Hematopoietic multipotent progenitor cell treated with erythropoietin and hydrocortisone succinate and interleukin-3 and kit ligand, for 6 days (in vitro differentiated cells): ENCODE measurements at regions not wholly inside any gene's neighbourhood (a gene's known extent, or its start where the extent isn't known, plus 50 kb on each side); places are given as distances from the start of the nearest gene placed in this dataset.

Experiments used
- DNase-seq: peaks from one replicate; pipeline ENCODE4 v3.0.0-alpha.2; 2015

DNA sequence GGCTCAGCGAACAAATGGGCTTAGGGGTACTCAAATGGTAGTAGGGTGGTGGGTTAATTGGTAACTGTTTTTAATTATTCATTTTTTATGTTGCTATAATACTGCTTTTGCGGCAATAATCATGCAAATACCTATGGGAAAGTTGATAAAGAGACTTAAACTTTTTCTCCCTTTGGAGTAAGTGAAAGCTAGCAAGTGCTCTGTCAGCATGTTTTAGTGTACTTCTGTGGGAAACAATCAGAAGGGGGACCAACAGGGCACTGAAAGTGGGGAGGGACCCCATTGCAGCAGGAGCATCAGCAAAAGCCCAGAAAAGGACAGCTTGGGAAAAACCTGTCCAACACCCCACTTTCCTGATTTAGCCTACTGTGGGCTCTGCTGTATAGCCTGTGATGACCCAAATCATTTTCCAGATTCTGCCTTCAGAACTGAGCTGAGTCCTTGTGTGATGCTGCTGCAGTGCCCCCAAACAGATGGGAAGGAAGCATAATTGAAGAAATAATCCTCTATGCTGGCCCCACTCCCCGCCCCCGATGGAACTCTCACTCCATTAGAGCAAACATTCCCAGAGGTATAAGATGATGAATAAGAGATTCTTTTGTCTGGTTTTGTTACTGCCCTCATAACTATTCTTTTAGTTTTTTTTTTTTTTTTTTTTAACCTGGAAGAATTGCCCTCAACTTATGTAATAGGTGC, 322.8 kb downstream of the CD83 start:
- no peak for DNase-seq

DNA sequence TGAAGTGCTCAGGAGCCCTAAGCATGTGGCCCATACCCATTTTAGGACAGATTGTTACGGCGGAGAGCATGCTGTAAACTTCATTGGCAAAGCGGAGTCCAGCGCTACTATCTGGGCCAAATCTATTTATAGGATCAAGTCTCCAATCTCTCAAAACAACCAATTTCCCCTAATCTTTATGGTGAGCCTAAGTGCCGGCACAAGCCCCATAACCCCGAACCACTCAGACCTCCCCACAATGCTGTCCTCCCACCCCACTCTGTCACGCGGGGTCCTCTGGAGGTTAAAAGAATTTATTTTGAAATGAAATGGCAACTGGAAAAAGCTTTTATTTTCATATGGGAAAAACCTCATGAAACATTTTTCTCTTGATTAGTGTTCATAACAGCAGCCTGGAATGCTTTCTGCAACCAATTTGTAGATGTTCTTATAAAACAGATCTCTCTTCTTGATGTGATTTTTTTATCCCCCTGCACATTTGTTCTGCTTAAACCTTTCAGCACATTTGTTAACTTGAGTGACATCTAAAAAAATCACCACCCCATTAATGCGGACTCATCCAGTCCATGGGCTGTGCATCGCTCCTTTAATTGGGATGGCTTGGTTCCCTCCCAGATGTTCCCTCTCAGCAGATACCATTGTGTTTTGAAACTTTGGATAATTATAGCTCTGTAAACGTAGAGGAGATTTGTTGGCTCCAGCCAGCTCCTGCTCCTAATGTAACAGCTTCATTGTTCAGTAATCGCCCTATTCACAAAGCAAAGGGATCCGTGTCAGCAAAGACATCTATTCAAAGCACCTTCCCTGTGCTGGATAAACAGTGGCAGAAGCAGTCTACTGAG, 323.6 kb downstream of the CD83 start:
- DNase-seq: no peak

DNA sequence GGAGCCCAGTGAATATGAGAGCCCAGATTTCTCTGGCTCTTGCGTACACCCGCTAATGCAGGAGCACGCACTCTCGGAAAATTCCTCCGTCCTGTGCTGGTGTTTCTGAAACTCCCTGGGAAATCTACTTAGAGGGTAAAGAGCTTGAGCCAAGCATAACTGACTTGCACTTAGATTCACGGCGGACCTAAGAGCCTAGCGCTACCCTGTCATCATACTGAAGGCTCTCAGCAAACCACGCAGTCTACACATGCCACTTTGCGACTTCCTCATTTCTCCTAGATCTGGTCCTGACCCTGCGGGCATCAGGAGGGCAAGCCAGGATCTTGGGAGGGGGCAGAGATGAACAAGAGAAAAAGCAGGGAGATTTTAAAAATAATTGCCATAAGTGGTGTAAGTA, 324.7 kb downstream of the CD83 start:
- peak; percentile 64 for DNase-seq

DNA sequence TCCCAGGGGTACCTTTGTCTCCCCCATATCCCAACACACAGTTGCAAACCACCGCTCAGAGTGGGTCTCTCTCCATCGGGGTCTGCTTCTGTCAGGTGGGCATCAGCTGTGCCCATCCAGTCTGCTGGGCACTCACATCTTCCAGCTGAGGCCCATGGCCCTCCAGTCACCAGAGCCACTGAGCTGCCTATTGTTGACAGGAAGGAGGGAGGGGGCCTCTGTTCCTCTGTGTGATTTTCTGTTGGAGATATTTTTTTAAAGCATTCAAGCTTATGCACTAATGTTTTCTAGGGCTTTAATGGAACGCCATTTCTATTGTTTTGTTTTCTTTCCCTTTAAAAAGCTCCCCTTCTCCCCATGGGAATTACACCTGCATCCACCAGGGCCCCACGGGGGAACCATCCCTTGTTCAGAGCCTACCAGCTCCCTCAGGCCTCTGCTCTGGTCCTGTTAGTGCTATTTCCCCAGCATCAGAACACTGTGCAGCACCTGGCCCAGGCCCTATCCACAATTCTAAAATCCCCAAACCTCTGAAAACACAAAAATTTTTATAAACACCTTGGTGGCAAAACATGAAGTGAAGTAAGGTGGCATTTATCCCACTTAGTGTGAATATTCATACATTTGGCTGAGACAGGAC, 326.2 kb downstream of the CD83 start:
- no peak for DNase-seq

DNA sequence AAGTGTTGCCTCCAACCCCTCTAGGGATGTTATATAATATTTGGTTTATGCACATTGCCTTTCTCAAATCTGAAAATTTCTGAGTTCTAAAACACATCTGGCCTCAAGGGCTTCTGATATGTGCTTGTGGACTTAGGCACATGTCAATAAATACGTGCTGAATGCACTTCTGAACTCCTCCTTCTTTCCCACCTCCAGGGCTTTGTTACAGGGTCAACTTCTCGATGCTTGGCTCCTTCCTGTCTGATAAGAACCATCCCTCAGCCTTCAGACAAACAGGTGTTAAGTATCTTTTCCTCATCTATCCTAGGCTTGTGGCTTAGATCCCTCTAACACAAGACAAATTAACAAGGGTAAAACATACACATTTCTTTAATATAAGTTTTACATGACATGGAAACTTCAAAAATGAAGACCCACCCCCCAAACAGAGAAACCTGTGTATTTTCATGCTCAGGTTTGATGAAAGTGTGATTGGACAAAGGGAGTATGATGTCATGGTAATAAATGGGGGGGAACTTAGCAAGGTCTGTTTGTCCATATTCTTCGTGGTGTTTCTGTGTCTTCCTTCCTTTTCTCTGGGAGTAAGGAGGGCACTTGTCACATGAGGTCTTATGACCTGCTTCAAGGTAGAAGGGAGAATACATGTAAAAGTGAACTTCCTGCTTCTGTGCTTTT, 326.9 kb downstream of the CD83 start:
- no peak for DNase-seq

DNA sequence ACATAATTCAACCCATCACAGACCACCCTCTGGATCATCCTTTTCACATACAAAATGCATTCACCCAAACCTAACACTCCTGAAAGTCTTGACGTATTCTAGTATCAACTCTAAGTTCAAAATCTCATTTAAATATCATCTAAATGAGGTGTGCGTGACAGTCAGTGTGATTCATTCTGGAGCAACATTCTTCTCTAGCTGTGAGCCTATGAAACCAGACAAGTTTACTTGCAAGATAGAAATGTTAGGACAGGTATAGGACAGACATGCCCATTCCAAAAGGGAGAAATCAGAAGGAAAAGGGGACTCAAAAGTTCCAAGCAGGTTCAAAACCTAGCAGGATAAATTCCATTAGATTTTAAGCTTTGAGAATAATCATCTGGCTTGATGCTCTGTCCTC, 329.7 kb downstream of the CD83 start:
- no peak for DNase-seq

DNA sequence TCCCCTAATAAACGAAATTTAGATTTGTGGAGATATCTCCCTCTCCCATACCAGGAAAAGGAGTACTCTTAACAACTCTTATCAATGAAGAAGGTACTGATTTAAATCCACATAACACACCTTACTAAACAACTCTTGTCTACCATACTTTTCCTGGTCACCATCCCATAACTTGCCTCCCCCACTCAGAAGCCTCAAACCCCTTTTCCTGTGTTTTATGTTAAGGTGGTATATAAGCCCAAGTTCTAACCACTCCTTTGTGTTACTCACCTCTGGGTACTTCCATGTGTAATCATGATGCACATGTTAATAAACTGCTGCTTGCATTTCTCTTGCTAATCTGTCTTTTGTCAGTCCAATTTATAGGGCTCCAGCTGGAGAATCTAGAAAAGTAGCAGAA, 330.7 kb downstream of the CD83 start:
- DNase-seq: no peak

DNA sequence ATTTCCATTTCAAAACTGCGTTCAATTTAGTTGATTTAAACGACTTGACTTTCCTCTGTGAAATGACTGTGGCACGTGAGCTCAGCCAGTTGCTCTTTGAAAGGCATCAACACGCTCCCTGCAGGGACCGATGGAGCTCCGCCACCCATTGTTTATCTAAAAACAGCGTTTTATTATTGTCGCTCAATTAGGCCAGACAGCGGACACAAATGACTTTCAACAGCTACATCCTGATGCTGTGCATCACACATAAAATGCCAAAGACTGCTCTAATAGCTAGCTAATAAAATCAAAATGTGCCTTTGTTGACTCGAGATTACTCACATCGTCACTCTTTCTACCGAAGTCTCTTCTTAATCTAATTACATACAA, 332.5 kb downstream of the CD83 start:
- DNase-seq: no peak

DNA sequence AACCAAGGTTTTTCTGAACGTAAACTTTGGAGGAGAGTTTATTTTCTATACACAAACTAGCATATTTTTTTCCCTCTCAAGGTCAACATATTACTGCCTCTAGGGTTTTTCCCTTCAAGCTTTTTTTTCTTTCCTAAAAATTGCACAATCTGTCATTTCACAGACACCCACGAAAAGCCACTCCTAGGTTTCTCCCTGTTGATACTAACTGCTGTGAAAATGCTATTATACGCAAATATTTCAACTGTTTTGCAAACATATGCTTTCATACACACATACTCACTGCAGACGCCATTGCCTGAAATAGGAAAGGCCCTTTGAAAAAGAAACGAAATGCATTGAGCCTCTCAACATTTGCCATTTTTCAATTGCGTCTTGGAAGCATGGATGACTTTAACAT, 333.0 kb downstream of the CD83 start:
- no peak for DNase-seq

DNA sequence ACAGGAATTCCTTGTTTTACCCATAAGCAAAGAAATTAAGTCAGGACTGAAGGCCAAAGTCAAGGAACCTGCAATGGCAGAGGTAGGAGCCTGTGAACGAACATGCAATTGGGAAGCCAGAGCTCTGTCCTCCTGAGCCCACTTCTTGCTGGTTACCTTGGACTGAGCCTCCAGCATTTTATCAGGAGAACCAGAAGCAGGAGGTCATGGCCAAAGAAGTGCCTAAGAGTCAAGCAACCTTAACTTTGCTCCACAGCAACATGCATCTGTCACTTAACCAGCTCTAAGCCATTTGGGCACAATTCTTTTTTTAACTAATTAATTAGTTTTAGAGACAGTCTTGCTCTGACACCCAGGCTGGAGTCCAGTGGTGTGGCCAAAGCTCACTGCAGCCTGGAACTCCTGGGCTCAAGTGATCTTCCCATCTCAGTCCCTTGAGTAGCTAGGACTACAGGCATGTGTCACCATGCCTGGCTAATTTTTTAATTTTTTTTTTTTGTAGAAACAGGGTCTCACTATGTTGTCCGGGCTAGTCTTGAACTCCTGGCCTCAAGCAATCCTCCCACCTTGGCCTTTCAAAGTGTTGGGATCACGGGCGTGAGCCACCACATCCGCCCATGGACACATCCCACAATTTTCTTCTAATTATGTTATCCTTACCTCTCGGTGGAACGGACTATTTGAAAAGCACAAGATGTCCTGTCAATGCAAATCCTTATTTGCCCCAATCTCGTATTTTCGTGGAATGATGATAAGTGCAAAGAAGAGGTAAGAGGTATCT, 334.2 kb downstream of the CD83 start:
- DNase-seq: peak; percentile 38

DNA sequence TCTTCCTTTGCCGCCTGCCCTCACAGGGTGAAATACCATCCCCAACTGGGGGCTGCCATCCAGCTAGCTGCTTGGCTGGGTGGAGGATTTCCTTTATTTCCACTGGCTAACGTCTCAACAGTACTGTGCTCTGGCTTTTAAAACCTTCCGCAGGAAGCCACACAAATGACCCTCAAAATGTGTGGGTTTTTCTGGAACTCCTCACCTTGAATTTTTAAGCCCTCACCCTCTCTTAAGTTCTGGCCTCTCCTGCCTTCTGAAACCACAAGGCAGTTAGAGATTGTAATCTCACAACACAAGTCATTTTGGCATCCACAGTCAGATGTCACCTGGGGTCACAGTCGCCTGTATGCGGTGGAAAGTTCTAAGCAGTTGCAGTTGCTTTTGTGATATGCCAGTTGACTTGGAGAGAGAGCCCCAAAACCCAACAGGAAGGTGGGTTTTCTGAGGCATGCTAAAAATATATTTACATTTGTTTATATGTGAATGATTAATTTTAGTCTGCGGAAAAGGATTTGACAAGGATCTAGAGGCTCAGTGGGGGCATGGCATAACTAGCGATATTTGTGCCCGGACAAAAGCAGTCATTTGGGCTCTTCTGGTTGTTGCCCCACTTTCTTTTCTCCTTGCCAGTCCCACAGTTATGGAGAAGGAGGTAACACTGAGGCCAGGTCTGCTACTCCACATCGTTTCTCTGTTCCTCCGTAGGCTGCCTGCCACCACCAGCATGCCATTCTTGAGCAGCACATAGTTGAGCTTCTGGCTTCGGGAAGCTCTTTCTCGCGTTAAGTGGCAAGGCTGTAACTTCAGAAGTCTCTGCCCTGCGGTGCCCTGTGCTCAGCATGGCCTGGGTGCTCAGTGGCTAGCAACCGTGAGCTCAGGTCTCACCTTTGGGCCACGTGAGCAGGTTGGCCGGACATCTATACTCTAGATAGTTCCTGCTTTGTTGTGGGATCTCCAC, 335.3 kb downstream of the CD83 start:
- DNase-seq: peak; percentile 94

DNA sequence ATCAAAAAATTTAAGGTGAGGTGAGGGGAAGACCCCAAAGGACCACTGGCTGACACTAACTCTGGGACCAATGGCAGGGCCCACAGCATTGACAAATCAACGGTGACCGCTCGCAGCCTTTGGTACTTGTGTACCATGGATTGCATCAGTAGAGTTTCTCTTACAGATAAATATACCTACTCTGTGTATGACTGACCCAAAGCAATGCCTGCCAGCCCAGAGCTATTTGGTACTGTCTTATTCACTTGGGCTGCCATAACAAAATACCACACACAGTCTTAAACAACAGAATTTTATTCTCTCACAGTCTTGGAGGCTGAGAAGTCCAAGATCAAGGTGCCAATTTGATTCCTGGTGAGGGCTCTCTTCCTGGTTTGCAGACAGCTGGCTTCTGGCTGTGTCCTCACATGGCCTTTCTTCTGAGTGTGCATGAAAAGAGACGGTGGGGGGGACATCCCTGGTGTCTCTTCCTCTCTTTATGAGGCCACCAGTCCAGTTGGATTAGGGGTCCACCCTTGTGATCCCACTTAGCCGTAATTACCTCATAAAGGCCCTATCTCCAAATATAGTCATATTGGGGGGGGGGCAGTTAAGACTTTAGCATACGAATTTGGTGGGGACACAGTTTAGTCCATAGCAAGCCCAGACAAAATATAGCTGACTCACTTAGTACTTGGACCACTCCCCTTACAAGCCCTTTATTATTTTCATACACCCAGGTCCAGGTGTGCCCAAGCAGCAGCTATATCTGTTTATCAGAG, 336.3 kb downstream of the CD83 start:
- peak; percentile 23 for DNase-seq

DNA sequence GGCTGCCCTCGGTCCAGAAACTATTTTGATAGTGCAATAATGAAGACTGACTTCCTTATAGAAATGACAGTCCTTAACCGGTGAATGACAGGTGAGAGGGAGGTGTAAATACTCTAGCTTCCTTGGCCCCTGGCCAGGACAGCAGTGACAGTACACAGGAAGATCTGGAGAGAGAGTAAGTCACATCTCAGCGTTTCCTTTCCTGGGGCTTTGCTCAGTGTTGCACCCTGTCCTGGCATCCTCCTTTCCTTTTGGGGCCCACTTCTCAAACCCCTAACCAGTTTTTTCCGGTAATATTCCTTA, 336.9 kb downstream of the CD83 start:
- peak; percentile 33 for DNase-seq

DNA sequence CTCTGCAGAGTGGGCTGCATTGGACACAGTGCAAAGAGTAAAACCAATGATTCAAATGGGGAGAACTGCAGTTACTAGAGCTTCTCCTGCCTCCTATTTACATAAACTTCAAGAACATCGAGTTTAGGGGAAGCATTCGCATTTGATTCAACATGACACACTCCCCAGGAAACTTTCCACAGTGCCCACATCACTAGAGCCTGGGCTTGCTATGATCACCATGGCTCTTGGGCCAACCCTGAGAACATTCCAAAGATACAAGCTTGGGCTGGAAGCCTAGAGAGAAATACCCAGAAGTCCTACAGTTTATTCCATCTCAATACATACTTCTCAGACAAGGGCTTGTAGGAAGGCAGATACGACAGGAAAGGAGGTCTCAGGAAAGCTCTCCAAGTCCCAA, 337.9 kb downstream of the CD83 start:
- no peak for DNase-seq

DNA sequence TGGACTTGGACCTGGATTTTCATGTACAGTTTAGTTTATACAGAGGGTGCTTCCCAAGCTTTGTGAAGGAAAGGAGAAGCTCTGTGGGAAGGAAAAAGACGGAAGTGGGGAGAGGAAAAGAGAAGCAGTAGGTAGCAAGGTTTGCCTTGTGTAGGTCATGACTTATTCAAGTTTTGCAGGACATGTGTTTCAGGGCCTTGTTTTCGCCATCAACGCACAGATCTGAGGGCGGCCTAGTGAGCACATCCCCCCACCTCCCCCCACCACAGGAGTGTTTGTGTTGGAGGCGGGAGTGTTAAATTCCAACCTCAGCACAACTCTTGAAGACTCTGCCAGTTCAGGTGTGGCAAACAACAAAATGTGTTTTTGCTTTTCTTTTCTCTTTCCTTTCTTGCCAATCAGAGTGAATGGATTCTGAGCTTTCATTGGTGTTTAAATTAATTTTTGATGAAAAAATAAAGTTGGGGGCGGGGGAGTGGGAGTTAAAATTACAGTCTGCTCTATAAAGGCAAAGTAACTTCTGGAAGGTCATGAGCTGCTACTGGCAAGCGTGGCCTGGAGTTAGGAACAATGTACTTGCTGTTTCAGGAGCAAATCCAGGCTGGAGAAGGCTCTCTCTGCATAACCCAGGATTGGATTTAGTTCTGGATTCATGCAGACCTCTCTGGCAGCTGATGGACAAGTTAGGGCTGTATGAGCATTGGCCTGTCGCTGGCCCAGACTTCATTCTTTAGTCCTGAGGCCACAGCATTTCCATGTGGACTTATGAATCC, 338.5 kb downstream of the CD83 start:
- no peak for DNase-seq

DNA sequence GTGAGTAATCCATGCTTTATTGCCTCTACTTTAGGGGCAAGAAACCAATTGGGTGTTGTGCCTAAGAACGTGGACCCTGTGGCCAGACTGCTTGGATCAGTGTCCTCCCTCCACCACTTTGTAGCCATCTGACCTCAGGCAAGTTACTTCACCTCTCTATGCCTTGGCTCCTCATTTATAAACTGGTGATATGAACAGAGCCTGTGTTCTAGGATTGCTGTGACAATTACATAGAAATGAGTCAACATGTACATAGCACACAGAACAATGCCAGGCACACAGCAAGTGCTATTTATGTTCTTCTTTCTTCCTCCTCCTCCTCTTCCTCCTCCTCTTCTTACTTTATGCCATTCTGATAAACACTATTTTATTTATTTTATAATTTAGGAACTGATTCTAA, 339.4 kb downstream of the CD83 start:
- DNase-seq: no peak

DNA sequence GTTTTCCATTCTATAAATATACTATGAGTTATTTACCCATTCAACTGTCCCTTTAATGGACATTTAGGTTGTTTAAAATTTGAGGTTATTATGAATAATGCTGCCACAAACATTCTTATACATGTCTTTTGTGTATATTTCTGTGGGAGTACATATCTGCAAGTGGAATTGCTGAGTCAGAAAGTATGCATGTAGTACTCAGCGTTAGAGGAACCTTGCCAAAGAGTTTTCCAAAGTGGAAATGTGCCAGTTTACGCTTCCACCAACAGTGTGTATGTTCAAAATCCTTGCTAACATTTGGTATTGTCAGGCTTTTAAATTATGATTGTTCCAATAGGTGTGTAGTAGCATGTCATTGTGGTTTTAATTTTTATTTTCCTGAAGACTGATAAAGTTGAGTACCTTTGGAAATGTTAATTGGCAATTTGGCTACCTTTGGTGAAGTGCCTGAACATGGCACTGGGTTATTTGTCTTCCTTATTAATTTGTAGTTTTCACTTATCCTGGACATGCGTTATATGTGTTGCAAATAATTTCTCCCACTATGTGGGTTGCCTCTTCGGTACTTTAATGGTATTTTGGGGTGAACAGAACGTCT, 341.2 kb downstream of the CD83 start:
- peak; percentile 36 for DNase-seq

DNA sequence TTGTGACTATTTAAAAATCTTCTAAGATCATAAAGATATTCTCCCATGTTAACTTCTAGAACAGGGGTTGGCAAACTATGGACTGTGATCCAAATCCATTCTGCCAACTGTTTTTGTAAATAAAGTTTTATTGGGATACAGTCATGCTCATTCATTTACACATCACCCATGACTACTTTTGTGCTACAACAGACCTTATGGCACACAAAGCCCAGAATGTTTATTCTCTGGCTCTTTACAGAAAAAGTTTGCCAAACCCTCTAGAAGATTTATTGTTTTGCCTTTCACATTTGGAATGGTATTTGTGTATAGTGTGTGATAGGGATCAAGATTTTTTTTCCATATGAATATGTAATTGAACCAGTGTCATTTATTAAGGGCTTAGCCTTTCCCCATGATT, 341.7 kb downstream of the CD83 start:
- no peak for DNase-seq

DNA sequence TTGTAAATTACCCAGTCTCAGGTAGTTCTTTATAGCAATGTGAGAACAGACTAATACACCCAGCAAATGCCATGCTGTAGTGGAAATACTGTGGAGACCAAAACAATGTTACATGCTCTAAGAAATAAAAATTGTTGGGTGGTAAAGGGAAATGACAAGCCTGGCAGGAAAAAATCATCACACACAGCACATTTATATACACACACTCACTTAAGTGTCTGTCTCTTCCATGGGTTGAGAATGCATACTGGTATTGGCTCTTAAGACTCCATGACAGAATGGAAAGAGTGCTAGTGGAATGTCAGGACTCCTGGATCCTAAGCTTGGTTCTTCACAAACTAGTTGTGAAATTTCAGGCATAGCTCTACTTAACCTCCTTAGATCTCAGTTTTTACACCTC, 343.0 kb downstream of the CD83 start:
- DNase-seq: no peak

DNA sequence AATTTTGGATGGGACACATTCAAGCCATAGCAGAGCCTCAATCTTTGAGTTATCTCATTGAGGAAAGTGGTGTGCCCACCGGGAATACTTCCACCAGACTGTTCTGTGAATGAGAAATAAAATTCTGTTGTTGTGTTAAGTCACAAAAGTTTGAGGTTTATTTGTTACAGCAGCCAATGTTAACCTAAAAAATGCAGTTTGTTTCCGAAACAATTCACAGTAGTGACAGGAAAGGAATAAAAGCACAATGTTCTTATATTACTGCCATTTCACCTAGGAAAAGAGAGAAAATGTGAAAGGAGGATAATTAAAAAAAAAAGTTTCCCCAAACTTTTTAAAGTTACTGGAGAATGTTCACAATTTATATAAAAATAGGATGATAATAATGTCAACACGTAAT, 344.6 kb downstream of the CD83 start:
- no peak for DNase-seq
